Activated naive CD4-positive, alpha-beta T cell treated with anti-CD3 and anti-CD28 coated beads, Interleukin-2, amount 50 U/mL, for 72 hours (primary cell): ENCODE measurements at regions not wholly inside any gene's neighbourhood (a gene's known extent, or its start where the extent isn't known, plus 50 kb on each side); places are given as distances from the start of the nearest gene placed in this dataset.
"Not testable (repeated sequence)": the region's sequence is repeated elsewhere in the genome, so short reads cannot be mapped to it uniquely, and the experiment has no call there.

Source experiments
- ATAC-seq, 2 donors: fragments of 150-1000 bp; cut with Tn5 transposase; 2 replicates each; pipeline ENCODE4 v1.10.0; 2021; ENCODE audit warnings: mild to moderate bottlenecking in 2 of 2, moderate library complexity in 2 of 2
- DNase-seq, 2 donors: peaks; one replicate each; pipeline ENCODE4 v3.0.0; 2021 to 2022; ENCODE audit warnings: low spot score in 2 of 2
- H3K27ac Mint-ChIP-seq, 2 donors: one replicate each; pipeline ENCODE4 v1.8.0; 2022; ENCODE audit warnings: mild to moderate bottlenecking in 2 of 2, mixed read lengths in 2 of 2
- H3K36me3 Mint-ChIP-seq, 2 donors: one replicate each; pipeline ENCODE4 v1.8.0; 2022; ENCODE audit warnings: mixed read lengths in 2 of 2
- H3K9me3 Mint-ChIP-seq, 2 donors: one replicate each; pipeline ENCODE4 v1.8.0; 2022; ENCODE audit warnings: mixed read lengths in 2 of 2

DNA sequence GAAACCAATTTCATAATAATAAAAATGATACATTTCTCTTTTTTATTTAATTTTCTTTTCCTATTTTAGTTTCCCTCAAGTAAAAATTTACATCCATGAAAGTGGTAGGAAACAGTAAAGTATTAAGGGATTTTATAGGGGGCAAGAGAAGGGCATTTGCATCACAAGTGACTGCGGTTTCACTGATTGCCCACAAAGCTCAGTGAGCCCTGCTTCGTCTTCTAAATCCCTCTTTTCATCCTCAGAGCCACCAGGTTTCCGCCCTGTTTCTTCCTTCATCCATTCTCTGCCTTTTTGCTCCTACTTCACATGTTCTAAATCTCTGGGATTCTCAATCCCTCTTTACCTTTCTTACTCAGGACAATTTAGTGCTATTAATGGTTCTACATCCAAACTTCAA lies 491.4 kb downstream of the LRRC70 start:
- no peak for ATAC-seq
- DNase-seq: no peak
- no peaks in the 10 kb centered on the region for H3K36me3 Mint-ChIP-seq
- no peak overlapping the region for H3K27ac Mint-ChIP-seq
- no peaks in the 10 kb centered on the region for H3K9me3 Mint-ChIP-seq

DNA sequence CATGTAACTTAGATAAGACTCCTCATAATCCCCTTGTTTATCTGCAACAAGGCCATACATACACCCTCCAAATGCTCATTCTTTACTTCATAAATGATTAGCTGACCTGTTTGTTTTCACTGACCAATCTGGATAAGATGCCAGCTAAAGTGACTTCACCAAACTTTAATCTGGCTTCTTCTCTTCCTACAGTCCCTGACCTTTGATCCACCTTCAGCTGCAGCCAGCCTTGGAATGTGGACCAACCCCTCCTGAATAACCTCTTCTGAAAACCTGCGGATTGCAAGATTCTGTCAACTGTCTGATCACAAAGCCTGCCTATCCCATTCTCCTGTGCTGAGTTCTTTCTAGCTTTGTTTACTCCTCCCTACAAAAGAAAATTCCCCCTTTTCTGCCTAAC lies 476.8 kb downstream of the LRRC70 start:
- DNase-seq (no peak), ATAC-seq (no peak)
- Mint-ChIP-seq H3K27ac (no peak overlapping the region), H3K36me3 (no peaks in the 10 kb centered on the region), H3K9me3 (peaks cover 7 to 10% of the 10 kb centered on the region in 2 donors)

DNA sequence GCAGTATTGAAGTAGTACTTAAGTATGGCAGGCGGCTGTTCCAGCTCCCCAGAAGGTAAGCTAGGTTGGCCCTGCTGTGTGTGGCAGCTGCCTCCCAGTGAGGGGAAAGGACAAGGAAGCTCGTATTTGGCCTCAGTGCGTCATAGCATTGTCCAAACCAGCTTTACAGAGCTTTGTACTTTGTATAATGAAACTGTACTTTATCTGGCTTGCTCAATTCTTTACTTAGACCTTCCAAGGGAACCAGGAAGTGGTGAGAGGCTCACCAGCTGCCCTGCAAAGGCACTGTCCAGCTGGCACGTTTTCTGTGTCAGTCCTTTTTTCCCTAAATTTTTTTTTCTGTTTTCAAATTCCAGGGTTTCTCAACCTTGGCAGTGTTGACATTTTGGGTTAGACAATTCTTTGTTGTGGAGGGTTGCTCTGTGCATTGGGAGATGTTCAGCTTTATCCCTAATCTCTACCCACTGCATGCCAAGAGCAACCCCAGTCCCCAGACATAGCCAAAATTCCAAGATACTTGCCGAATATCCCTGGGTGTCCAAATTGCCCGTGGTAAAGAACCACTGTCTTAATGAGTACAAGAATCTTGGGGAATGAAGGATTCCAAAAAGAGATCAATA lies 474.5 kb downstream of the LRRC70 start:
- ATAC-seq: no peak
- Mint-ChIP-seq H3K9me3 (peaks cover 9 to 13% of the 10 kb centered on the region in 2 donors), H3K27ac (no peak overlapping the region), H3K36me3 (no peaks in the 10 kb centered on the region)
- DNase-seq: no peak

DNA sequence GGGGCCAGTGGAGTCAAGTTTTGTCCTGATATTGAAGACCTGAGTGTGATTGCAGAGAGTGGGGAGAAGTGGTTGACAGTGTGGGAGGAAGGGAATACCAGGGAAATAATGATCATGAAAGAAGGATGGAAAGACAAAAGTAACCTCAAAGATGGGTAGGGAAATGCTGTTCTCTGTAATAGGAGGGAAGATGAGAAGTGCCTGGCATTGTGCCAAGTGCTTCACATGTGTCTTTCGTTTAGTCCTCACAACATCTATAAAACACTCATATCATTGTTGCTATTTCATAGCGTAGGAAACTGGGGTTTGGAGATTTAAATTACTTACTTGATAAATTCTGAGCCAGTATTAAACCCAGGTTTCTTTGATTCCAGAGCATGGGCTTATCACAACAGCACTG lies 472.3 kb downstream of the LRRC70 start:
- no peak overlapping the region for H3K27ac Mint-ChIP-seq
- H3K36me3 Mint-ChIP-seq: no peaks in the 10 kb centered on the region
- peaks cover 9 to 13% of the 10 kb centered on the region in 2 donors for H3K9me3 Mint-ChIP-seq
- no peak for ATAC-seq
- no peak for DNase-seq

DNA sequence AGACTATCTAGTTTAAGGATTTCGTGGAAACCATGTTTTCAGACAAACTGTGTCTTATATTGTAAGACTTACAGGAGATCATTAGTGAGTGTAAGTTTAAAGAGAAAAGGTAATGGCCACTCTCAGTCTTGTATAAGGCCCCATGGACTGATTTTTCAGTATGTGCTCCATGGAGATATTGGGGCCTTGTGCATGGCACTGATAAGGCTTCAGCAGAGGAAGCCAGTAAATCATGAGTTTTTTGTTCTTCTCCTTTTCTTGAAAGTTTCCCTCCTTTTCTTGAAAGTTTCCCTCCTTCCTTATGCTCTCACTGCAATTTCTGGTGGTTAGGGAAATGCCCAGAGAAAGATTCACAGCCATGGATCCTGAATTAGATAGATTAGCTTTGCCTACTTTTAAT lies 471.3 kb downstream of the LRRC70 start:
- DNase-seq: no peak
- Mint-ChIP-seq H3K27ac (no peak overlapping the region), H3K36me3 (no peaks in the 10 kb centered on the region), H3K9me3 (peaks cover 8 to 9% of the 10 kb centered on the region in 2 donors)
- ATAC-seq: no peak

DNA sequence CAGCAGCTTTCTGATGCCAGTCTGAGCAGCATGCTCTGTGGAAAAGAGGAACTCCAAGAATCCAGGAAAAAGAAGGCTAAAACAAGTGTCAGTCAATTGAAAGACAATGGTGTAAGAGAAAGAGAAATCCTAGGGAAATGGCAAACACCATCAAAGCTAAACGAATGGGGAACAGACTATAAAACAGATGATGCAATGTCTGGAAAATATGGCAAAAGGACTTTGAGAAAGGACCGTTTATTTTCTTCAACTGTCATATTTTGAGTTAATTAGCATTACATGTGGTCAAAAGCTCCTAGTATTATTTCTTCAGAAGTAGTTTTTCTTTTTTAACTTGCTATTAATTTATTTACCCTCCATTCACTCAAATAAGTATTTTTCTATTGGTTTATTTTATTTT lies 465.2 kb downstream of the LRRC70 start:
- Mint-ChIP-seq H3K9me3 (peaks cover 0 to 3% of the 10 kb centered on the region in 2 donors), H3K36me3 (no peaks in the 10 kb centered on the region), H3K27ac (no peak overlapping the region)
- no peak for ATAC-seq
- no peak for DNase-seq

DNA sequence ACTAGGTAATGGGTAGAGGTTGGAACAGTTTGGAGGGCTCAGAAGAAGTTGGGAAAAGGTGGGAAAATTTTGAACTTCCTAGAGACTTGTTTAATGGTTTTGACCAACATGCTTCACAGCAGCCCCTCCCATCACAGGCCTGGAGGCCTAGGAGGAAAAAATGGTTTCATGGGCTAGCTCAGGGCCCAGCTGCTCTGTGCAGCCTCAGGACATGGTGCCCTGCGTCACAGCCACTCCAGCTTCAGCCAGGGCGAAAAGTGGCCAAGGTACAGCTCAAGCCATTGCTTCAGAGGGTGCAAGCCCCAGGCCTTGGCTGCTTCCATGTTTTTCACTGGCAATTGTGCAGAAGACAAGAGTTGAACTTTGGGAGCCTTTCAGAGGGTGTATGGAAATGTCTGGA lies 453.7 kb downstream of the LRRC70 start:
- no peak for ATAC-seq
- Mint-ChIP-seq H3K36me3 (peaks cover 17 to 23% of the 10 kb centered on the region in 2 donors), H3K9me3 (peaks cover 12 to 34% of the 10 kb centered on the region in 2 donors), H3K27ac (no peak overlapping the region)
- no peak for DNase-seq

DNA sequence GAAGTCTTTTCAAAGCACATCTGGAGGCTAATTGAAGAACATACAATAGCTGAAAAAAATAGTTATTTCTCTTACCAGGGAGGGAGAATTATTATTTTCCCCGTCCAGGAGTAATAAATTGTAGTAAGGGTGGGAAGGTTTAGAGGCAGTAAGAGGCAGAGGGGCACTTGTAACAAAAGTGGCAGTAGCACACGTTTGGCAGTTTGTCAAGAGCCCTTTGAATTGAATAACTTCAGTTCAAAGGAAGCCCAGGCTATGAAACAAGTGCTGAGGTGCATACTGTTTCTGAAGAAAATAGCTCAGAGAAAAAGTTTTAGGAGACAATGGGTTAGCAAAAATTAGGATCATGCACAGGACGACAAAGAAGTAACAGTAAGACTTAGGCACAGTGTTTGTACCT lies 451.3 kb downstream of the LRRC70 start:
- no peak overlapping the region for H3K27ac Mint-ChIP-seq
- peaks cover 17 to 23% of the 10 kb centered on the region in 2 donors for H3K36me3 Mint-ChIP-seq
- peaks cover 12 to 35% of the 10 kb centered on the region in 2 donors for H3K9me3 Mint-ChIP-seq
- ATAC-seq (no peak), DNase-seq (no peak)

DNA sequence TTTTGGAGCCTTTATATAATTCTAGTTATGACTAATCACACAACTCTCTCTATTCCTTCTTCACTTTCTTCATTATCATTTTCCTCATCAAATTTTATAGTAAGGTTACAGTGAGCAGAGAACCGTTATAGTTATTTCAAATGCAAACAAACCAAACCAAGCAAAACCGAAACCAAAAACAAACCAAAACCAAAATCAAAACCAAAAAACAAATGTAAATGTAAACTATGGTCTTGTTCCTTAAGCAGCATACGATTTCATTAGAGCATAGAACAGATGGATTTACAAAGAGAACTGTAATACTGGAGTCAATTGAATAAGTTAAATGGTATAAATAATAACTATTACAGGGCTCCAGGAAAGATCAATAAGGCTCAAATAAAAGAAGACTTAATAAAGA lies 447.1 kb downstream of the LRRC70 start:
- H3K27ac Mint-ChIP-seq: no peak overlapping the region
- DNase-seq (no peak), ATAC-seq (no peak)
- peaks cover 0 to 6% of the 10 kb centered on the region in 2 donors for H3K36me3 Mint-ChIP-seq
- peaks cover 0 to 8% of the 10 kb centered on the region in 2 donors for H3K9me3 Mint-ChIP-seq

DNA sequence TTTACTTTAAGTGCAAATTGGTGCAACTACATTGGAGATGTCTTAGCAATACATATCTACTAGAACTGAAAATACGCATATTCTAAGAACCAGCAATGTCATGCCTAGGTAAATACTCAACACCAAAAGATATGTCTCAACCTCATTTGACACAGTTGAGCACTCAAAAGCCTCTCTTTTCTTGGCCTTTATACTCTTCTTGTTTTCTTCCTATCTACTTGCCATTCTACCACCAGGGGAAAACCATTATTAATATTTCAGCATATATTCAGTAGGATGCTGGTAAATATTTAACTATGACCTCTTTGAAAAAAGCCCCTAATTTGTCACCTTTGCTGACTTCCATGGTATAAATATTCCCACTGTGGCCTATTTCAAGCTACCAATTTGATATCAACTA lies 443.8 kb downstream of the LRRC70 start:
- ATAC-seq: no peak

DNA sequence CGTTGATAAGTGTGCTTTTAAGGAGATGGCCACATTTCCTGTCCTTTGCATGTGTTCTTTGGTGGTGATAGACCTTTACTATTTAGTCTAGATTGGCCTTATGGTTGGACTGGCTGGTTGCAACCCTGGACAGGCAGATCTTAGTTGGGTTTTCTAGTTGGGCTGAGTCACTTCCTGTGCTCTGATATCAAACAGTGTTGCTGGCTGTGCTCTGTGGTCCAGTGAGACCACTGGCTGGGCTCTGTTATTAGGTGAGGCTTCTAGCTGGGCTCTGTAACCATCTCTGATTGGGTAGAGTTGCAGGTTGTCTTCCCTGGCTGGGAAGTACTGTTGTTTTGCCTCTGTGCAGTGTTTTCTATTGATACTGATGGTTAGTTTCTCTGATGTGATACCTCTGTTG lies 432.5 kb downstream of the LRRC70 start:
- ATAC-seq: no peak
- no peak overlapping the region for H3K27ac Mint-ChIP-seq
- DNase-seq: no peak
- peaks cover 4 to 8% of the 10 kb centered on the region in 2 donors for H3K36me3 Mint-ChIP-seq
- peaks cover 18 to 24% of the 10 kb centered on the region in 2 donors for H3K9me3 Mint-ChIP-seq

More for the DNA sequence above, 443.8 kb downstream of the LRRC70 start:
- Mint-ChIP-seq H3K9me3 (peaks cover 0 to 7% of the 10 kb centered on the region in 2 donors), H3K36me3 (no peaks in the 10 kb centered on the region), H3K27ac (no peak overlapping the region)
- DNase-seq: no peak

DNA sequence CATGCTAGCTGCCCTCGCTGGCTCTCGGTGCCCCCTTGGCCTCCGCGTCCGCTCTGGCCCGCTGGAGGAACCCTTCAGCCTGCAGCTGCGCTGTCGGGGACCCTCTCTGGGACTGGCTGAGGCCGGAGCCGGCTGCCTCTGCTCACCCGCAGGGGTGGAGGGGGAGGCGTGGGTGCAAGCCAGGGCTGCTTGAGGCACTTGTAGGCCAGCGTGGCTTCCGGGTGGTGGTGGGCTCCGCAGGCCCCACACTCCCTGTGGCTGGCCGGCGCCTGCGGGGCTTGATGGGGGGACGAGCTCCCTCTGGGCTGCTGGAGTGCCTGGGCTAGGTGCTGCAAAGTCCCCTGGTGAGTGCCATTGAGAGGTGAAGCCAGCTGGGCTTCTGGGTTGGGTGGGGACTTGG lies 429.6 kb downstream of the LRRC70 start:
- H3K27ac Mint-ChIP-seq: no peak overlapping the region
- H3K36me3 Mint-ChIP-seq: peaks cover 4 to 8% of the 10 kb centered on the region in 2 donors
- no peak for ATAC-seq
- H3K9me3 Mint-ChIP-seq: peaks cover 18 to 24% of the 10 kb centered on the region in 2 donors
- DNase-seq: no peak

DNA sequence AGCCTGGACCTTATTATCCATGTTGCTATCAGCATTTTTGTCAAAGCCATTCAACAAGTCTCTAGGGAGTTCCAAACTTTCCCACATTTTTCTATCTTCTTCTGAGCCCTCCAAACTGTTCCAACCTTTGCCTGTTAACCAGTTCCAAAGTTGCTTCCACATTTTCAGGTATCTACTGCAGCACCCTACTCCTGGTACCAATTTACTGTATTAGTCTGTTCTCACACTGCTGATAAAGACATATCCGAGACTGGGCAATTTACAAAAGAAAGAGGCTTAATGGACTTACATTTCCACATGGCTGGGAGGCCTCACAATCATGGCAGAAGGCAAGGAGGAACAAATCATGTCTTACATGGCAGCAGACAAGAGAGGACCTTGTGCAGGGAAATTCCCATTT lies 416.2 kb downstream of the LRRC70 start:
- ATAC-seq, DNase-seq, H3K27ac Mint-ChIP-seq, H3K36me3 Mint-ChIP-seq: not testable (repeated sequence)
- peaks cover 24 to 28% of the 10 kb centered on the region in 2 donors for H3K9me3 Mint-ChIP-seq

DNA sequence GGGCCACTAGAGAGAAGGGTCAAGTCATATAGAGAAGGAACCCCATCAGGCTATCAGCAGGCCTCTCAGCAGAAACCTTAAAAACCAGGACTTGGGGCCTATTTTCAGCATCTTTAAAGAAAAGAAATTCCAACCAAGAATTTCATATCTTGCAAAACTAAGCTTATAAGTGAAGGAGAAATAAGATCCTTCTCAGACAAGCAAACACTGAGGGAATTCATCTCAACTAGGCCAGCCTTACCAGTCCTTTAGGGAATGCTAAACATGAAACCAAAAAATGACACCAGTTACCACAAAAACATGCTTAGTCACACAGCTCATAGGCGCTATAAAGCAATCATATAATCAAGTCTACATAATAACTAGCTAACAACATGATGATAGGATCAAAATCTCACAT lies 407.1 kb downstream of the LRRC70 start:
- Mint-ChIP-seq H3K27ac (no peak overlapping the region), H3K36me3 (peaks cover 0 to 9% of the 10 kb centered on the region in 2 donors), H3K9me3 (peaks cover 11 to 14% of the 10 kb centered on the region in 2 donors)
- ATAC-seq (no peak), DNase-seq (no peak)

DNA sequence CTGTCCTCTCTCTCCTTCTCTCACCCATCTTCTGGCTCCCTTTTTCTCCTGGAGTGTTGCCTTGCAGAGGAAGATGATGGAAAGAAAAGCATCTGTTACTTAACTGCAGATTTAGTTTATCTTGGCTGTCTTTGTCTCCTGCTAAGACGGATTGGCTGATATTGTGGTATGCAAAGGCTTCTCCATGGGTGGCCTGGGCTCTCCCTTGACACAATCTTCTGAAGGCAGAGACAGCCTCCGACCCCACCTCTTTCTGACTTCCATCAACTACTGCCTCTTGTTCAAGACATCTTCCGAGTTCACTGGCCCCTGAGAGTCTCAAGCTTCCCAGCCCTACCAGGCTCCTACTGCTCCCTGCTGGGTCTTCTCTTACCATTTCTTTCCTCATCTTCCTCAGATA lies 403.7 kb downstream of the LRRC70 start:
- DNase-seq (no peak), ATAC-seq (no peak)
- peaks cover 8 to 14% of the 10 kb centered on the region in 2 donors for H3K9me3 Mint-ChIP-seq
- H3K27ac Mint-ChIP-seq: no peak overlapping the region
- H3K36me3 Mint-ChIP-seq: peaks cover 0 to 9% of the 10 kb centered on the region in 2 donors

DNA sequence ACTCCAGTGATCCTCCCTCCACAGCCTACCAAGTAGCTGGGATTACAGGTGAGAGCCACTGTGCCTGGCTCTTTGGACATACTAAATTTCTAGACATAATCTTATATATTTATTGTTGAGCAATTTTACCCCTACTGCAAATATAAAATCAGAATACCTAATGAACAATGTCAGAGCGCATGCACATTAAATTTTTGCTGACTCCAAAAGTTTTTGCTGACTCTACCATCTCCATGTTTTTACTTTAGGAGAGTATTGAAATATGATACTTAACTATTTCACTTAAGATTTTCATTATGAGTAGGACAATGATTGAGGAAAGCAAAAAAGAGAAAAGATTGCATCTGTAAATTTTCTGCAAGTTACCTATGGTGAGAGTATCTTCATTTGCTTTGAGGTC lies 402.3 kb downstream of the LRRC70 start:
- no peak for DNase-seq
- Mint-ChIP-seq H3K27ac (no peak overlapping the region), H3K9me3 (peaks cover under 1 to 2% of the 10 kb centered on the region in 2 donors), H3K36me3 (no peaks in the 10 kb centered on the region)
- ATAC-seq: no peak

DNA sequence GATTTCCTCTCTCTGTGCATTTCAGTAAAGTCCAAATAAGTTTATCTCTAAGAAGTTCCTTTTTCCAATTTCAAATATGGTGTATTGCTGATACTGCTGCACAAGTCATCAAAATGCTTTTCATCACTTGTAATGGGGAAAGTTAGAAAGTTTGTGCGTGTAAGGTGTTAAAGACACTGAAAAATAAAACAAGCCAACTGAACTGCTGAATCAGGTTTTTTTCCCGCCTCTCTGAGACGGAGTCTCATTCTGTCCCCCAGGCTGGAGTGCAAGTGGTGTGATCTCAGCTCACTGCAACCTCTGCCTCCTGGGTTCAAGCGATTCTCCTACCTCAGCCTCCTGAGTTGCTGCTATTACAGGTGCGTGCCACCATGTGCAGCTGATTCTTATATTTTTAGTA lies 400.9 kb downstream of the LRRC70 start:
- peaks cover 0 to 3% of the 10 kb centered on the region in 2 donors for H3K9me3 Mint-ChIP-seq
- H3K36me3 Mint-ChIP-seq: no peaks in the 10 kb centered on the region
- no peak for DNase-seq
- no peak overlapping the region for H3K27ac Mint-ChIP-seq
- ATAC-seq: no peak

DNA sequence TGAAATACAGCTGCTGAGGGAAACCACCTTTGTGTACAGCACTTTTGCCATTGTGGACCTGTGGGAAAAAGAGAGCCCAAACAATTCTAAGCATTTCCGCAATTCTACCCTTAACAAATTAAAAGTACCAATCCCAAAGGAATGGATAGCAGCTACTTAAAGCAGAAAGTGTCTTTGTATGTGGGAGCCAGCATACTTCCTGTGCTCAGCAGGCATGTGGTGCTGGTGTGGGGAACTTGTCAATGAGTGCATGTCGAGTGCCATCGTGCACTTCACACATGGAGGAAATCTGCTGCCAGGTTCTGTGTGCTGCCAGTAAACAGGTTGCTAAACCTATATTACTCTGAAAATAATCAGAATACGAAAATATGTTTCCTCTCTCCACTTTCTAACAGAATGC lies 399.0 kb downstream of the LRRC70 start:
- Mint-ChIP-seq H3K36me3 (no peaks in the 10 kb centered on the region), H3K9me3 (peaks cover 0 to 3% of the 10 kb centered on the region in 2 donors)
- ATAC-seq: no peak

More for the DNA sequence above, 399.0 kb downstream of the LRRC70 start:
- no peak overlapping the region for H3K27ac Mint-ChIP-seq
- DNase-seq: no peak
